Ovary (tissue), 3 donors: ENCODE measurements at regions not wholly inside any gene's neighbourhood (a gene's known extent, or its start where the extent isn't known, plus 50 kb on each side); places are given as distances from the start of the nearest gene placed in this dataset.

ENCODE experiments used
- CTCF ChIP-seq, 3 donors: fragments of 450-650 bp in 2 of 3; fragments of 200-600 bp in 1 of 3; IDR thresholded peaks; one replicate each; pipeline versions ENCODE4 v1.5.1 to v1.8.0; 2016 to 2022; ENCODE audit warnings: antibody characterized with exemption in 3 of 3, mild to moderate bottlenecking in 1 of 3
- POLR2A ChIP-seq: fragments of 450-650 bp; IDR thresholded peaks from one replicate; pipeline ENCODE4 v1.6.1; 2017; ENCODE audit warnings: antibody characterized with exemption, mild to moderate bottlenecking, moderate library complexity
- donor health status: DM: no; HTN: no; CAD: no.

GRCh38 chr1:161427733-161428516 is 60.2 kb upstream of the CFAP126 start:
- TF ChIP-seq CTCF (IDR thresholded peaks at IDR 0.05) (no peak), POLR2A (no peak)
